Right lobe of liver (tissue), 6 donors: ENCODE measurements at regions not wholly inside any gene's neighbourhood (a gene's known extent, or its start where the extent isn't known, plus 50 kb on each side); places are given as distances from the start of the nearest gene placed in this dataset.

ENCODE experiments used
- ATAC-seq, 4 donors: fragments of 200-7000 bp; cut with Tn5 transposase; one replicate each; pipeline ENCODE4 v1.9.1; 2020; ENCODE audit warnings: mild to moderate bottlenecking in 4 of 4, moderate library complexity in 4 of 4
- DNase-seq, 3 donors: peaks; one replicate each; pipeline ENCODE4 v3.0.0-alpha.2; 2020
- H3K27ac ChIP-seq, 3 donors: fragments of 200-600 bp; one replicate each; pipeline ENCODE4 v1.8.0; 2022
- H3K27me3 ChIP-seq, 2 donors: fragments of 200-600 bp; one replicate each; pipeline ENCODE4 v1.8.0; 2022
- H3K36me3 ChIP-seq, 4 donors: fragments of 200-600 bp; sonication (generic) in 1 of 4; one replicate each; pipeline versions ENCODE4 v1.5.1 to v1.8.0; 2017 to 2022; ENCODE audit warnings: control low read depth in 1 of 4
- H3K4me1 ChIP-seq, 4 donors: fragments of 200-600 bp; sonication (generic) in 1 of 4; one replicate each; pipeline versions ENCODE4 v1.5.1 to v1.8.0; 2017 to 2022; ENCODE audit warnings: control low read depth in 1 of 4
- H3K4me3 ChIP-seq, 3 donors: fragments of 200-600 bp; one replicate each; pipeline ENCODE4 v1.8.0; 2022
- H3K9me3 ChIP-seq, 4 donors: fragments of 200-600 bp; sonication (generic) in 1 of 4; one replicate each; pipeline versions ENCODE4 v1.5.1 to v1.8.0; 2017 to 2022; ENCODE audit warnings: control low read depth in 1 of 4
- CTCF ChIP-seq, 4 donors: fragments of 200-600 bp in 3 of 4; fragments of 450-650 bp in 1 of 4; IDR thresholded peaks; one replicate each; pipeline versions ENCODE4 v1.5.1 to v1.8.0; 2016 to 2022; ENCODE audit warnings: antibody characterized with exemption in 4 of 4, mild to moderate bottlenecking in 2 of 4
- POLR2A ChIP-seq: fragments of 450-650 bp; IDR thresholded peaks from one replicate; pipeline ENCODE4 v1.6.1; 2017; ENCODE audit warnings: antibody characterized with exemption, mild to moderate bottlenecking
- WGBS: methylation state at CpG from one replicate; pipeline ENCODE4 v1.1.6; 2018; ENCODE audit warnings: low coverage, low lambda C conversion rate; ENCODE audit not compliant: insufficient coverage; ENCODE audit errors: missing lambda C conversion rate; 5-methylcytosine and 5-hydroxymethylcytosine counted together
- intact Hi-C, 2 donors: fragments of 100-400 bp; cut with DNase I; formaldehyde crosslinking; loops; one replicate each; pipeline versions ENCODE4 v1.11.2 to v1.14.1; 2022
- donor health status: DM: no; HTN: yes; CAD: no.
- donor health status: DM: no; HTN: no; CAD: no.
- donor health status: DM: no; HTN: no; CAD: no.
- donor health status: DM: no; HTN: yes; CAD: no.
- donor health status: DM: no; HTN: yes; CAD: no.

- DNase-seq = no peak
- intact Hi-C loops = no loop called here
- Histone ChIP-seq H3K27ac (peak overlapping the region; percentile 11 to 19 (median 14)), H3K9me3 (no peaks in the 10 kb centered on the region), H3K36me3 (no peaks in the 10 kb centered on the region), H3K27me3 (no peaks in the 10 kb centered on the region), H3K4me1 (no peaks in the 10 kb centered on the region), H3K4me3 (no peak overlapping the region)
- ATAC-seq = peak; percentile 51 to 76 (median 72)
- TF ChIP-seq CTCF (IDR thresholded peaks at IDR 0.05) (no peak), POLR2A (no peak)
- WGBS = 39% methylated on average over 11 of the region's 11 CpGs
Measured at GRCh38 chr6:14876778-14877613, 368.9 kb upstream of the JARID2 start.

- intact Hi-C loops = no loop called here
Measured at GRCh38 chr6:14877758-14878157, 368.1 kb upstream of the JARID2 start.

GRCh38 chr6:14880052-14880451 is 365.8 kb upstream of the JARID2 start:
- Histone ChIP-seq H3K27ac (no peak overlapping the region), H3K9me3 (no peaks in the 10 kb centered on the region), H3K4me3 (no peak overlapping the region), H3K27me3 (no peaks in the 10 kb centered on the region), H3K36me3 (no peaks in the 10 kb centered on the region), H3K4me1 (no peaks in the 10 kb centered on the region)
- 86% methylated on average over 9 of the region's 9 CpGs for WGBS
- intact Hi-C loops = no loop called here
- TF ChIP-seq CTCF (IDR thresholded peaks at IDR 0.05) (no peak), POLR2A (no peak)
- ATAC-seq (no peak), DNase-seq (no peak)

More at GRCh38 chr6:14877758-14878157, 368.1 kb upstream of the JARID2 start:
- TF ChIP-seq CTCF (IDR thresholded peaks at IDR 0.05) = no peak
- TF ChIP-seq POLR2A = no peak
- Histone ChIP-seq H3K4me1 (no peaks in the 10 kb centered on the region), H3K36me3 (no peaks in the 10 kb centered on the region), H3K27me3 (no peaks in the 10 kb centered on the region), H3K27ac (peak overlapping the region in 1 of 3 donors; percentile 11), H3K9me3 (no peaks in the 10 kb centered on the region), H3K4me3 (no peak overlapping the region)
- no peak for ATAC-seq
- no peak for DNase-seq
- 78% methylated on average over 1 of the region's 3 CpGs for WGBS

- intact Hi-C loops = no loop called here
Measured at GRCh38 chr6:14880677-14881076, 365.2 kb upstream of the JARID2 start.

More at GRCh38 chr6:14880677-14881076, 365.2 kb upstream of the JARID2 start:
- Histone ChIP-seq H3K27ac (peak overlapping the region in 1 of 3 donors; percentile 29), H3K27me3 (no peaks in the 10 kb centered on the region), H3K4me1 (no peaks in the 10 kb centered on the region), H3K4me3 (no peak overlapping the region), H3K36me3 (no peaks in the 10 kb centered on the region), H3K9me3 (no peaks in the 10 kb centered on the region)
- DNase-seq (no peak), ATAC-seq (peak in 3 of 4 donors; percentile 24 to 47 (median 46))
- no peak for TF ChIP-seq POLR2A
- TF ChIP-seq CTCF (IDR thresholded peaks at IDR 0.05) = no peak
- 20% methylated on average over 3 of the region's 3 CpGs for WGBS
